K562 (cell line): ENCODE measurements at regions not wholly inside any gene's neighbourhood (a gene's known extent, or its start where the extent isn't known, plus 50 kb on each side); places are given as distances from the start of the nearest gene placed in this dataset.

Experiments used
- BRF2 ChIP-seq: IDR thresholded peaks from 3 replicates; pipeline ENCODE4 v1.6.1; 2011; ENCODE audit warnings: borderline replicate concordance, mild to moderate bottlenecking; ENCODE audit not compliant: insufficient read length, insufficient read depth
- CBX3 ChIP-seq, 2 experiments: IDR thresholded peaks; 1 replicate in 1 of 2; 2 replicates in 1 of 2; pipeline ENCODE4 v1.6.1; 2012; ENCODE audit warnings: inconsistent platforms in 2 of 2, low read length in 2 of 2, borderline replicate concordance in 1 of 2, control low read depth in 1 of 2
- CTCF ChIP-seq, 3 experiments: IDR thresholded peaks in 2 of 3; conservative IDR thresholded peaks in 1 of 3; 2 replicates each; pipeline ENCODE4 v1.5.1; 2011 to 2012; ENCODE audit warnings: low read length in 3 of 3, mild to moderate bottlenecking in 3 of 3, control low read depth in 2 of 3, improper control_type of control experiment in 1 of 3, inconsistent platforms in 1 of 3, low read depth in 1 of 3, mixed read lengths in 1 of 3, moderate library complexity in 1 of 3; ENCODE audit not compliant: insufficient read depth in 2 of 3
- E2F5 ChIP-seq: sonication (generic); formaldehyde crosslinking; IDR thresholded peaks from 2 replicates; pipeline ENCODE4 v1.8.0; 2022; ENCODE audit warnings: mild to moderate bottlenecking, missing genetic modification reagents
- JUNB ChIP-seq: fragments of 450-650 bp; formaldehyde crosslinking; conservative IDR thresholded peaks from 2 replicates; pipeline ENCODE4 v1.4.0; 2020; ENCODE audit warnings: mild to moderate bottlenecking
- L3MBTL2 ChIP-seq: fragments of 450-650 bp; IDR thresholded peaks from 2 replicates; pipeline ENCODE4 v1.6.1; 2016; ENCODE audit warnings: mild to moderate bottlenecking, moderate library complexity
- MLX ChIP-seq, 2 experiments: fragments of 450-650 bp in 1 of 2; sonication (generic) in 1 of 2; formaldehyde crosslinking; conservative IDR thresholded peaks; 2 replicates each; pipeline versions ENCODE4 v1.4.0 to v1.8.1; 2020 to 2022; ENCODE audit warnings: mild to moderate bottlenecking in 1 of 2, missing genetic modification reagents in 1 of 2
- POLR2A ChIP-seq: fragments of 450-650 bp; conservative IDR thresholded peaks from 2 replicates; pipeline ENCODE4 v1.6.1; 2016
- PRDM10 ChIP-seq: fragments of 450-650 bp; IDR thresholded peaks from 2 replicates; pipeline ENCODE4 v1.6.1; 2018; ENCODE audit not compliant: partially characterized antibody
- RBM22 ChIP-seq: fragments of 200-400 bp; formaldehyde crosslinking; IDR thresholded peaks from 2 replicates; pipeline ENCODE4 v1.6.1; 2018; ENCODE audit warnings: low read length, low read depth; ENCODE audit not compliant: poor library complexity, severe bottlenecking
- THRA ChIP-seq: fragments of 450-650 bp; IDR thresholded peaks from 2 replicates; pipeline ENCODE4 v1.6.1; 2017; ENCODE audit warnings: mild to moderate bottlenecking, moderate library complexity
- ZNF592 ChIP-seq: fragments of 450-650 bp; IDR thresholded peaks from 2 replicates; pipeline ENCODE4 v1.6.1; 2017; ENCODE audit warnings: antibody characterized with exemption, mild to moderate bottlenecking

- TF ChIP-seq MLX (CRISPR knock-in tag; conservative IDR thresholded peaks at IDR 0.05) (no peak), E2F5 (CRISPR knock-in tag) (no peak), CTCF (IDR thresholded peaks at IDR 0.05 in 2 of 3, conservative IDR thresholded peaks at IDR 0.05 in 1 of 3; ENCODE audit: insufficient read depth in 2 of 3, low read depth in 1 of 3, low read length in 3 of 3) (no peak), BRF2 (no peak), JUNB (no peak), ZNF592 (no peak), RBM22 (no peak), POLR2A (no peak), L3MBTL2 (no peak), CBX3 (IDR thresholded peaks at IDR 0.05; ENCODE audit: borderline replicate concordance in 1 of 2, low read length in 2 of 2) (no peak), THRA (no peak), PRDM10 (no peak)
Observed at GRCh38 chr3:174725303-174725702, 133.8 kb upstream of the NAALADL2 start.
